Suppressor macrophage (primary cell): ENCODE measurements at regions not wholly inside any gene's neighbourhood (a gene's known extent, or its start where the extent isn't known, plus 50 kb on each side); places are given as distances from the start of the nearest gene placed in this dataset.

Experiments used
- DNase-seq, 4 experiments: peaks; one replicate each; pipeline ENCODE4 v3.0.0-alpha.2; 2020 to 2022

DNA sequence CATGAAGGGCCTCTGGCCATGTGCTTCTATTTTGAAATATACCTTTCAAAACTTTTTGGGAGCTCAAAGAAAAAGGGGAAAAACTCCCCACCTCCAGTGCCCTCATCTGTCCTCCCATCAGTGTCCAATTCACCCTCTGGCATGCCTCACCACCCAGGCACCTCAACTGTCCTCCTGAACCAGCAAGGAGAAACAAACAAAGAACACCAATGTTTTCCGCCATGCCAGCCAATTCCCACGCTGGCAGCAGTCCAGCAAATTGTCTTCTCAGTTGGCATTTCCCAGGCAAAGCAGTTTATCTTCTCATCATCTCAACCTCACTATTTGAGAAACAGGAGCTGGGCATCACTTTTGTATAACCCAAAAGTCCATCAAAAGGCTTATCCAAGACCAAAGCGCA lies 496.9 kb downstream of the SOX6 start:
- DNase-seq = no peak

DNA sequence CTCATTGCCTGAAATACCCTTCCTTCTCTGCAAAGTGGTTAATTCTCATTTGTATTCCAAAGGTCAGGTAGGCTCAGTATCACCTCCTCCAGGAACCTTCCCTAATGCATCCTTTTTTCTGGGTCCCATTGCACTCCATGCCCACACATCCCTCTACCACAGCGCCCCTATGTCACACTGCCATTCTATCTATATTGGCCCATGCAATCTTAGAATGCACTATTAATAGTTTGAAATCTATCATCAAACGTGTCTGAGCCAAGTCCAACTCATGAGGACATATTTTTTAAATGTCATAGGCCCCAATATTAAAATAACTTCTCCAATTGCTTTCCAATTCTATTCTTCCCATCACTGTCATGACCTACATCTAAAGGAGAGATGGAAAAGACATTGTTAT lies 495.1 kb downstream of the SOX6 start:
- DNase-seq = no peak

DNA sequence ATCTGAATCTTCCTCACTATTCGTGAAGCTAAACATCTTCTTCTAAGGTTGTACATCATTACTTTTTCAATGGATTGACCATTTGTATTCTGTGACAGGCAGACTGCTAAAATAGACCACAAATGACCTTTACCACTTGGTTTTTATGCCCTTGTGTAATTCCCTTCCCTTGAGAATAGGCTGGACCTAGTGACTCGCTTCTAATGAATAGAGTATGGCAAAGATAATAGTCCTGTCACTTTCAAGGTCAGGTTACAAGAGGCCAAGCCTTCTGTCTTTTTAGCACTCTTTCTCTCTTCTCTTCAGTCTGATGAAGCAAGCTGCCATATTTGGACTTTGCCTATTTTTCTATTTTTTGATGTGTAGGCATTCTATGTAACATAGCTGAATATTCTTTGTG lies 492.9 kb downstream of the SOX6 start:
- DNase-seq = no peak

DNA sequence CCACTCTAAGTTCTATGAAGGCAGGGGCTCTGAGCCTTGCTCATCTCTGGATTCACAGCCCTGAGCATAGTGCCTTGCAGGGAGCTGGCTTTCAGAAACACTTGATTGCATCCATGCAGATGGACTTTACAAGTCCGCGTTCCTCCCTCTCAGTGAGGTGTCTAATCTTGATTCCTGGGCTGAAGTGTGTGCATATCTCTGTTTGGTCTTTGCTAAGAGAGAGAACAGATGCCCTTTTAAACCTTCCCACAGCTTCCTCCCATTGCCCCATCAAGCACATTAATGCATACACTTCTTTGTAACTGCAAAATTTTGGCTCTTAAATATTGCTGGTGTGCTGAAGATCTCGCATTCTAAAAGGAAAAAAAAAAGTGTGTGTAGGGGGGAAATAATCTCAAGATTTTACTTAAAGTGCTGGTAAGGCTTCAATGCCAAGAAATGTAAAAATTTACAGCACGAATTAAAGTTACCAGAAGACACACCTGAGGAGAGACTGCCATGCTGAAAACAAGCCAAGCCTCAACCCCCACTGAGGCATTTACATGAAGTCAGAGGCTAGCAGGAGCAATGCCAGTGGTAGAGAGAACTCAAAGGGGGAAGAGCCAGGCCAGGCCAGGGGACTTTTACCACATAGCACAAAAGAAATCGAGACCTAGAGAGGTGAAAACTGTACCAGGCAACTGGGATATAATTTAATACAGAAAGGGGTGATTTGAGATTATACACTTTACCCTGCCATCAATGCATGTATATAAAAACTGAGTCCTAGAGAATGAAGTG lies 492.1 kb downstream of the SOX6 start:
- no peak for DNase-seq

DNA sequence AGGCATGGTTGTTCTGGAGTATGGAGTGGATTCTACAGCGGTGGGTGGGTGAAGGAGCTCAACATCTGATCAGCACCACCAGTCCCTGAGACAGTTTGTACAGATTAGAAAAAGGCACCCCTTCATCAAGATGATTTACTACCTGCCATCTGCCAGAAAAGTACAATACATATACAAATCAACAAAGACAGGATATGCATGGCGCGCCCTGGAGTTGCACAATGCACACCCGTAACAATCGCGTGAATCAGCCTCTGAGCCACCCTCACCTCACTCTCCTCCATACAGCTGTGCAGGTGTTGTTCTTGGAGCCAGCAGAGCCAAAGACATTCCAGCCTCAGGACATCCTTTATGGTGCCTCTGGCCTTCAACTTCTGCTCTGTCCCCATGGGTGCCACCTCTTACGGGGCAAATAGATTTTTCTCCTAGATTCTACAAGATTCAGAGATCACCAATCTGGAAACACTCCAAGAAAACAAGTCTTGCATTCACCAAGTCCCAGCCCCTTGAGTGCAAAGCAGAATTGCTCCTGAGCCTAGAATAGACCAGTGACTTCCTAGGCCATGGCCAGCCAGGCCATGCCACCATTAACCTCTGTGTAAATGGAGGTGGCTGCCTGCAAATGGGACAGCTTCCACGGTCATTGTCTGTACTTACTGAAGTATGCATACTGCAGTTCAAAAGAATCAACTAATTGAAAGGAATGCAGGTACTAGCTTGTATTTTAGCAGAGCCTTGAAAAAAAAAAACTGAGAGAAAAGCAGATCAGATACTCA lies 490.9 kb downstream of the SOX6 start:
- no peak for DNase-seq

DNA sequence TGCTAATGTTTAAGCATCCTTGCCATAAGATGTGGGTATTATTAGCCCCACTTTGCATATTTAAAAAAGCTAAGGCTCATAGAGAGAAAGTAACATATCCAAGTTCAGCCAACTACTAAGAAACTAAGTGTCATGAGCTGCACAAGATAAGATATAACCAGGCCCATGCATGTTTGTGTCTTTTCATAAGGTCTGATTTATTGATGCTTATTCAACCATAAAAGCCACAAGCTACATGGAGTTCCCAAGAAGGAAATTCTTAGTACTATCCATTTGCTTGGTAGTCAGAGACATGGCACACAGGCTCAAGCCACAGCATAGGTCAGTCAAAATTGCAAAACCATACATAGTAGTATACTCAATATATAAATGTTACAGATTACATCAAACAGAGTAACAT lies 488.5 kb downstream of the SOX6 start:
- no peak for DNase-seq

DNA sequence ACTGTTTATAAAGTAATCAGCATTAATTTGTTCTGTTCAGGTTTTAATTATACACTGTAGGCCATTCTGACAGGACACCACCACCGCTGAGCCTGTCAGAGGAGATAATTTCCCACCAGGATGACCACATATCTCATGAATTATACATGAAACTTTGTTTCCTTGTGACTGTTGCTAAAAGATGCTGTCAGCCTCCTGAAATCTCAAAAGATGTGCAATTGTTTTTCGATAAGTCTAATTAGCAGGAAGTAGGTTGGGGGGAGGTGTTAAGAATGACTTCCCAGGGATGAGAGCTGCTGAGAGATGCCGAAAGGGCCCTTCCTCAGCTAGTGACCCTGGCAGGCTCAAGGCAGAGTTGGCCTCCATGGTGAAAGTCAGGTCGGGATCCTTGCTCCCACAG lies 485.4 kb downstream of the SOX6 start:
- no peak for DNase-seq

DNA sequence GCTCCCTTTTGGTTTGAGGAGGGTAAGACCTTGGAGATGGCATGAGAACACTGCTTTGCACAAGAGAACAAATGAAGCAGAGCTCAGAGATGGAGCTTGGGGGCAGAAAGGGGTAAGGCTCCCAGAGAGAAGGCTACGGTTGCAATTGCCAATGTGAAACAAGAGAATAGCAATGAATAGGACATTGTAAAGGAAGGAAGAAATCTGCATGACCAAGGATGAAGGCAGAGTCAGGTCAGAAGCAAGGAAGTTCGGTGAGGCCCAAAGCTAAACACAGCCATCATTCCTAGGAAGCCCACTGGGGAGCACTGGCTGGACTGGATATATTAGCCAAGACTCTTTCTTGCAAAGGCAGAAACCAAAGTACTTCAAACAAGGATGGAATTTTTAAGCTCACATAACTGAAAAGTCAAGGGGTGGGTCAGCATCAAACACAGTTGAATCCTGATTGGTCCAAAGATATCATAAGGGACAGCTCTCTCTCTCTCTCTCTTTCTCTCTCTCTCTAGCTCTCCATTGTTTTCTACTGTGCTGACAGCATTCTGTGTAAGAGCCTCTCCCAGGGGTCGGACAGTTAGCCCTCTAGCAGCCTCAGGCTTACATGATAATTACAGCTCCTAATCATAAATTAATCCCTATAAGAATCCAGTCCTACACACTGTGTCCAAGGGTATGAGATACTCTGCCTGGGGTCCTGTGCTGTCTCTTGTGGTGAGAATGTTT lies 484.3 kb downstream of the SOX6 start:
- no peak for DNase-seq

DNA sequence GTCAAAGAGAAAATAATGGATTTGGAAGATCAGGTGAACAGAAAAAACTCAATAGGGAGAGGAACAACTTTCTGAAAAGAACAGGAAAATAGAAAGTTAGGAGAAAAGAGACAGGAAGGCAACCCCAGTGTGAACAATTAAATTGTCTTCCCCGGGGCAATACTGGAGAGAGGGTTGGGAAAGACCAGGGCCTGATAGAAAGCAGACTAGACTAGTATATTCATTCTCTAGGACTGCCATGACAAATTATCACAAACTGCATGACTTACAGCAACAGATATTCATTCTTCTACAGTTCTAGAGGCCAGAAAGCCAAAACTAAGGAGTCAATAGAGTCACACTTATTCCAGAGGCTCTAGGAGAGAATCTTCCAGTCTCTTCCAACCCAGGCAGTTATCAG lies 482.8 kb downstream of the SOX6 start:
- DNase-seq = no peak

DNA sequence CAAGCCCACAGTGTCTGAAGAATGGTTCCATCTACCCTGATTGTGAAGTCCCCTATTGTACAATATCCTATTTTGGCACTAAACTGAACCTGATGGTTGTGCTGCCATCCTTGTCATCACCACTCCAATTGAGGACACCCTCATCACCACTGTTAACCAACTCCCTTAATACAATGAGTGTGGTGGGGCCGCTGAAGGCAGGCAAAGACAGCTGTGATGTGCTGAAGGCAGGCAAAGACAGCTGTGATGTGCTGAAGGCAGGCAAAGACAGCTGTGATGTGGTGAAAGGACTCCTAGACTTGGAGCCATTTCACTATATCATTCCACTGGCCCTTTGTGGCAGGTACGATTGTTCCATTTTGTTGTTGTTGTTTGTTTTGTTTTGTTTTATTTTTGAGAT lies 481.6 kb downstream of the SOX6 start:
- DNase-seq = no peak

DNA sequence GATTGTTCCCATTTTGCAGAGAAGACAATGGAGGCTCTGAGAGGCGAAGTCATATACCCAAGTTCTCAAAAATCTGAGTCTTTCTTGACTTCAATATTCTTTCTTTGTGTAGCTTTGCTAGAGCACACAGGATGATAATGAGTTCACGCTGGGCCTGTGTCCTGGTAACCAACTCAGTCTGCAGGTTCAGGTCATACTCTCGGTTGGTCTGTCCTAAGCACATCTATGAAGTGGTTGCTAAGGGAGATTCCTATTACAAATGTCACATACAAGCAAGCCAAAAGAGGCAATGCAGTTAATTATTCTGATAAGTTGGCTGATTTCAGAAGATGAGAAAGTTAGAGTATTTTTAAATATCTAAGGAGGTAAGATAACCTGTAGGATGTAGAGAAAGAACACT lies 481.0 kb downstream of the SOX6 start:
- DNase-seq = no peak

DNA sequence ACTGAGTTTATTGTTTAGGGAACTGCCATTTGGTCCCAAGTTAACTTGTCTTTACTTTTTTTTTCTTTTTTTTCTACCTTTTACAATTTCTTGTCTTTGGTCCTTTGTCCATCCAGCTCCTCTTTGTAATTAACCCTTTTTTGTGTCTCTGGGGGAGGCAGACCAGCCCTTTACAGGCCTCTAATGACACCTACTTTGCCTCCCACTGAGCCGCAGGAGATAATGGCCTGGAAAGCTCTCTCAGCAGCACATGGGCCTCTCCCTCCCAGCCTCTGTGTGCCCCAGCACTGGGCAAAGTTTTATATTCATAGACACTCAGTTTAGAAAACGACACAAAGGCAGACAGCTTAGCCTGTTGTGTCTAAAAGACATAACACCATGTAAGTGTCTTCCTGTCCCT lies 480.4 kb downstream of the SOX6 start:
- DNase-seq = no peak

DNA sequence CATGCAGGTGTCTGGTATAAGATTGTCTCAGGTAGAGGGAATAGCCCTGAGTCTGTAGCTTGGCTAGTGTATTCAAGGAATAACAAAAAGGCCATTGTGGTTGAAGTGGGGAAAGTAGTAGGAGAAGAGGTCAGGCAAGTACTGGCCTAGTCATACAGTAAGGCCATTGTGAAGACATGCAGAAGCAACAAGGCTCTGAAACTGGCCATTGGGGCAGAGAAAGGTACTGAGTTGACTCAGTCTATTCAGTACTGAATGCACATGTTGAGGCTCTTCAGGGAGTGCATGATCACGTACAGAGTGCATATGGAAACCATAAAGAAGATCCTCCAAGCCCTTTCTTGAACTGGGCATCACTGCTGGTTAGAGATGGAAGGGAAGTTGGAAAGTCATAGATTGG lies 477.6 kb downstream of the SOX6 start:
- no peak for DNase-seq

DNA sequence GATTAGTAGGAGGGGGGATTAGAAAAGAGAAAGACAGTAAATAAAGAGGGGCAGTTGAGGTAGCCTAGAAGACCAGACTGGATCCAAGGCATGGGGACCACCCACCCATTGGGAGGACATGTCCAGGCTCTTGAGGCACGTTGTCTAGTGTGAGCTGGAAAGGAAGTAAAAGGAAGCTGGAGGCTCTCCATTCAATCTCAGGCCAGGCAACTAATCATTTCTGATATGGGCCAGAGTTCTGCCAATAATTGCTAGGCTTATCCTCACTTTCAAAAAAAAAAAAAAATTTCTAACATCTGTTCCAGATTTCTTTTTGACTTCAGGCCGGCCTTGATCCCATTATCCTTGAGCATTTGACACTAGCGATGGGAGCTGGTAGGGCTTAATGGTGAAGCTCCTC lies 476.1 kb downstream of the SOX6 start:
- no peak for DNase-seq

DNA sequence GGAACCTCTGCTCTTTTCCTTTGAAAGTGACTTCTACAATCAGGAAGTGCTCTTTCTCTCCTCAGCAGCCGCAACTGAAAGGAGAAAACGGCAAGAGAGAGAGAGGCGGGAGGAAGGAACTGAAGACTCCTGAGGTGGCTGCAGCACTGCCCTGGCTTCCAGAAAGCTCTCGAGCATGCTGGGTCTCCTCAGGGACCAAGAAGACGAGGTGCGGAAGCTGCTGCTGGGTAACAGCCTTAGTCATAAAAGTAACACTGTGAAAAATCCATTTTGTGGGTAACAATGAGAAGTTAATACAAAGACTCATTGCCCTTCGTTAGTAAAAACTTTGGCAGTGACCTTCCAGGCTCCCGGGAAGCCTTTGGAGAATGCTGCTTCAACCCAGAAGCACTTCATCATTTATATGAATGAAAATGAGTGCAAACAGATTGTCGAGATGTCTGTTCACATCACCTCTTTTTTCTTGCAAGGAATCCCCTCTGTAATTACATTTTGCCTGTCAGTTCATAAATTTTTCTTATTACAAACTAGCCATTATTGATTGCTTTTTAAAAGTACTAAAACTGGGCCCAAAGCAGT lies 473.4 kb downstream of the SOX6 start:
- DNase-seq = no peak

DNA sequence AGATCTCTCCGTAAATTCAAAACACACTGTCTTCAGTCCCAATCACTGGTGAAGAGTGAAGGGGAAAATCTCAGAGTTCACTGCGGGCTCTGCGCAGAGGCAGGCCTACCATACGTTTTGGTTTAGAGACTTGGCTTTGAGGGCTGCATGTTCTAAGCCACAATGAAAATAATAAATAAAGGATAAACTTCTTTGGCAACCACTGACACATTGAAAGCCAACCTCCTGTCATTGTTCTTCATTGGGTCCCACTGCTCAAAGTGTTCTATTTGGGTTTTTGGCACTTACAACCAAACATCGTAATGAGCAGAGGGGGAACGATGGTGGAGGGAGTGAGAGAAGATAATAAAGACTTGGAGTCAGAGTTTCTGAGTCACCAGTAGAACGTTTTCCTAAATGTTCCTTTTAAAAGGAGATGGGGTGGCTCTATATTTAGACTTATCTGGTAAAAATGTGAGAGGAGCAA lies 472.9 kb downstream of the SOX6 start:
- DNase-seq = no peak

DNA sequence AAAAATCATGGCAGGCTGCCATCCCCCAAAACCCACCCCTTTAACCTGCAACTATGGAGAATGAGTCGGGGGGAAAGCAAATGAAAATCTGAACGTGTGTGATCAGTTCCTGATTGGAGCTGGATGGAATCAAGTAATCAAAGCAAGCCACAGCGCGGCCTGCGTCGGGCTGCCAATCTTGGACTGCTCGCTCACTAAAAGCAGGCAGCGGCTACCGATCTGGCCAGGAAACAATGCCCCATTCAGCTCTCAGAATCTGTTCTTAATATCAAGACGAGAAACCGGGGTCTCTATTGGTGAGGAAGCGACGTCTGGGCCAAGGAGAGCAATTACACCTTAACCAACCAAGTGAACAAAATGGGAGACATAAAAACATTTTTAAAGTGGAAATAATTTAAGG lies 472.2 kb downstream of the SOX6 start:
- no peak for DNase-seq

DNA sequence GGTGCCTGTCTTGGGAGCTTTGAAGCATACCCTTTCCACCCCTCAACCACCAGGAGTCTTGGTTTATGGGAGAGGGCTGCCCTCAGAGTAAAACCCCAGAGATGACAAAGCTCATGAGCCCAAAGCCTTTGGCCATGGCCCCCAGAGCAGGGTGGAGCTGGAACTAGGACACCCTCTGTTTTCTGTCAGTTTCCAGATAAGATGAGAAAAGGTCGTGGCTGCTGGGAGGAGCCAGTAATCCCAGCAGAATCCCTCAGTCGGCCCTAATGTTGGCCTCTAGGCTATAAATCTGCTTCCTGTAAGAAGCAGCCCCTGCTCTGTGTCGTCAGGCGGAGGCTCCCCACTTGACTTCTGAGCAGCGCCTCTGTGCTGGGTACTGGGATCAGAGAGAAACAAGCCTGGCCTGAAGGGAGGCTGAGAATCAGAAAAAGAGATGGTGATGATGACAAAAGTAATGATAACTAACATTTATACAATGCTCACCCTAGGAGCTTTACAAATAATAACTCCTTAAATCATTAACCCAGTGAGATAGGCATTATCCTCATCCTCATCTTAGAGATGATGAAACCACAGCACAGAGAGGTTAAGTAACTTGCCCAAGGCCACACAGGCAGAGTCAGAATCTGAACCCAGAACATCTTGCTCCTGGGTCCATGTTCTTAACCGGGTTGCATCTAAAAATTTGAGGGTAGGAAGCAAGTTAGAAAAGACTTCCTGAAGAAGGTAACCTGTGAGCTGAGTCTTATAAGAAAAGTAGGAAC lies 471.4 kb downstream of the SOX6 start:
- no peak for DNase-seq

DNA sequence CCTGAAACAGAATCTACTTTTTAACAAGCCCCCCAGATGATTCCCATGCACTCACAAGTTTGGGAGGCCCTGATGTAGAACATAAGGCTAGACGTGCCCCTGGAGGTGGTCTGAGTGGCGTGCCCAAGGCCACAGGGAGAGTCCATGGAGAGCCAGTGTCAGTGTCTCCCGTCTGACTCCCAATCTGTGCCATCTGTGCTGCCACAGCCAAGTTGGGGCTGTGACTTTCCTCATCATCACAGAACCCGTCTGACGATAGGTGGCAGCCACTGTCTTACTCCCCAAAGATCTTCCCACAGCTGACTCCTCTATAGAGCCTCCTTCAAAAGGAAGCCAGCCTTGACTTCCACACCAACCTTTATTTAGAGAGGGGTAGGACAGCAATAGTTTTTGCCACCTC lies 470.5 kb downstream of the SOX6 start:
- DNase-seq = no peak

DNA sequence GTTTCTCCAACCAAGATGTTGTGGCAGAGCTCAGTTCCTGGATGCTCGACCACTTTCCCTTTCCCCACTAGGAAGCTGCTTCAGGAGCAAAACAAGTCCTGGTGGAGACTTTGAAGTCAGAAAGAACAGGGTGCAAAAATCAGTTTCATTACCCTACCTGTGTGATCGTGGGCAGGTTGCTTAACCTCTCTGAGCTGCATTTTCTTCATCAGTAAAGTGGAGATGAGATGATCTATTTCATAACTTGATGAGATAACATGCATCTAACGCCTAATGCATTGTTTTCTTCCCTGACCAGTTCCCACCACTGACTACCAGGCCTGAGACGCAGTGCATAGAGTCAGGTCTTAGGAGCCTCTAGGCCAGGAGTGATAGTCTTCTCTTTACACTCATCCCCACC lies 470.0 kb downstream of the SOX6 start:
- DNase-seq = no peak

DNA sequence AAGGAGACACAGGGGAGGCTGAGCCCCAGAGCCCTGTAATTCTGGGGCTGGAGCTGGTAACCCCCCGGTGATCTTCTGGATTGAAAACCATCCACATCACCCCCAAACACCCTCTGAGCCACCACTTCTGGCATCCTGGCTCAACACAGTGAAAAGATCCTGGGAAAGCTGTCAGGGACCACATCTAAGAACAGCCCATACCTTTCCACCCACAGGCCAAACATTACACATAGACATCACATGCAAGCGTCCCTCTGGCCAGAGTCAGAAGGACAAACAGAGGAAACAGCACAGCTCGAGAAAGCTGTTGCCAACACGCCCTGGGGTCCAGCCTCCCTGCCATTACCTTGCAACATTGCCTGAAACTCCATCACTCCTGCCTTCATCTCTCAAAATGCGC lies 469.5 kb downstream of the SOX6 start:
- no peak for DNase-seq

DNA sequence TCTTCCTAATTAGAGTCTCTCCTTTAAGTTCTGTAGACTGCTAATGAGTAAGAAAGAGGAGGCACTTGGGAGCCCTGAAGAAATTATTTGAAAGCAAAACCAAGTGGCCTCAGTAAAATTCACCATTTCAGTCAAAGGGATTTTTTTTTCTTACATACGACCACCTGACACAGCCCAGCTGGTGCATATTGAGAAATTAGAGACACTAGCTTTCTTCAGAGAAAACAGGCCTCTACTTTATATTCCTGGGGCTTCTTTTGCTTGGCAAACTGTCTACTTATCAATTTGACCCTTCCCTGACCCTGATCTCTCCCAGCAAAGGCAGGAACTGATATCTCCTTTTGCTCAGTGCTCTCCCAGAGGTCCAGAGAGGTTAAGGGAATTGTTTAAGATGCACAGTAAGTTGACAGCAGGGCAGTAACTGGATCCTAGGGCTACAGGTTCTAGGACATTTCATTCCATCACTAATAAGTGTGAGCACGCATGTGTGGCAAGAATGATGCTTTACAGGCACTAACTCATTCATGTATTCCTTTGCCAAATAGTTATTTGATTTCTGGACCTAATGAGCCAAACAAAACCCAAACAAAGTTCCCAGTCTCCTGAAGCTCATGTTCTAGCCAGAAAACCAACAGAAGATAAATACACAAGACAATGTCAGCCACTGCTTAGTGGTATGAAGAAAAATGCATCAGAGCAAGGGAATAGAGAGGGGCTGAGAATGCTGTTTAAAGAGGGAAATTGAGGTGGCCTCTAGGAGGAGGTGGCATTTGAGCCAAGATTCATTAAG lies 467.6 kb downstream of the SOX6 start:
- DNase-seq = no peak
